ENCODE measurements at regions not wholly inside any gene's neighbourhood (a gene's known extent, or its start where the extent isn't known, plus 50 kb on each side); places are given as distances from the start of the nearest gene placed in this dataset.

GRCh38 chr3:124295362-124295761, 303.4 kb upstream of the ROPN1 start:
- TF ChIP-seq, protein P1, sequence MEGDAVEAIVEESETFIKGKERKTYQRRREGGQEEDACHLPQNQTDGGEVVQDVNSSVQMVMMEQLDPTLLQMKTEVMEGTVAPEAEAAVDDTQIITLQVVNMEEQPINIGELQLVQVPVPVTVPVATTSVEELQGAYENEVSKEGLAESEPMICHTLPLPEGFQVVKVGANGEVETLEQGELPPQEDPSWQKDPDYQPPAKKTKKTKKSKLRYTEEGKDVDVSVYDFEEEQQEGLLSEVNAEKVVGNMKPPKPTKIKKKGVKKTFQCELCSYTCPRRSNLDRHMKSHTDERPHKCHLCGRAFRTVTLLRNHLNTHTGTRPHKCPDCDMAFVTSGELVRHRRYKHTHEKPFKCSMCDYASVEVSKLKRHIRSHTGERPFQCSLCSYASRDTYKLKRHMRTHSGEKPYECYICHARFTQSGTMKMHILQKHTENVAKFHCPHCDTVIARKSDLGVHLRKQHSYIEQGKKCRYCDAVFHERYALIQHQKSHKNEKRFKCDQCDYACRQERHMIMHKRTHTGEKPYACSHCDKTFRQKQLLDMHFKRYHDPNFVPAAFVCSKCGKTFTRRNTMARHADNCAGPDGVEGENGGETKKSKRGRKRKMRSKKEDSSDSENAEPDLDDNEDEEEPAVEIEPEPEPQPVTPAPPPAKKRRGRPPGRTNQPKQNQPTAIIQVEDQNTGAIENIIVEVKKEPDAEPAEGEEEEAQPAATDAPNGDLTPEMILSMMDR (IDR thresholded peaks at IDR 0.05) = no peak
- Histone ChIP-seq H3K36me3 (no peaks in the 10 kb centered on the region), H3K4me3 (no peak overlapping the region), H3K27me3 (no peaks in the 10 kb centered on the region), H3K9me3 (no peaks in the 10 kb centered on the region), H3K27ac (no peak overlapping the region), H3K4me1 (peaks cover 0 to 26% of the 10 kb centered on the region in 2 donors)
- no peak for DNase-seq (ENCODE audit: low spot score)

- H3K9me3 ChIP-seq = no peaks in the 10 kb centered on the region
- no peak overlapping the region for H3K4me3 ChIP-seq
- H3K27ac ChIP-seq = no peak overlapping the region
- H3K4me1 ChIP-seq = peaks cover 0 to 26% of the 10 kb centered on the region in 2 donors
- no peak for DNase-seq (ENCODE audit: low spot score)
- TF ChIP-seq, protein P1 (IDR thresholded peaks at IDR 0.05) = no peak
- H3K27me3 ChIP-seq = no peaks in the 10 kb centered on the region
- H3K36me3 ChIP-seq = no peaks in the 10 kb centered on the region
Observed at GRCh38 chr3:124296406-124296805, 304.5 kb upstream of the ROPN1 start.

DNA sequence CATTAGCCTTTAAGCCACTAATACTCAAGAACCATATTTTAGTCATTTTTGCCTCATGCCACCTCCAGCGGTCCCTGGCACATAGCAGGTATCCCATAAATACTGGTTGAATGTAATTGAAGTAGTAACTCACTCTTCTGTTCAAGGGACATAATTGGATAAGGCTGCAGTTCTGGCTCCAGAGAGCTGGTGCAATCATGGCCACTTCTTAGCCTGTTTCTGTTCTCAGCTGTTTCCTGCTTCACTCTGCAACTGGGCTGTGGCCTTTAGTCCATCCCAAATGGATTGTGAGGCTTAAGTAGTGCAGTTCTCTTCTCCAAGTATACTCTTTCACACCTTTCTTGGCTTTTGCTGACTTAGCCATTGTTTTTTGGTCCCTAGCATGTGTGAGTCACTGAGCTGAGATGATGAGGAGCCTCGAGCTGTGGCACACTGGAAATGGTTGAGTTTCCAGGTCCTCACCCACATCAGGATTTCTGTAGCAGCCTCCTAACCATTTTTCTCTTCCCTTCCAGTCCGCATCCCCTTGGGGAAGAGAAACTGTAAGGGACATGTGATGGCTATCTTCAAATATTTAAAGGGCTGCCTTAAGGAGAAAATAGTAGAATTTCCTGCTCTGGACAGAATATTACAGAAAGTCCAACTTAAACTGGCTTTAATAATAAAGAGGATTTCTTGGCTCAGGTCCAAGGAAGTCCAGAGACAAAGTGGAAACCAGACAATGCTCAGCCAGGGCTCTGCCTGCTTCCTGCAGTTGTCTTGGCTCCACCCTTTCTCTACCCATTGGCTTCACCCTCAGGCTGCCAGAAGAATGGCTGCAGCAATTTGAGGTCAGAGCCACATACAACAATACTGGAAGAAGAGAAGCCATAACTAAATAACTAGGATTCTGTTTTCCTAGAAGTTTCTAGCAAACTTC, 305.4 kb upstream of the ROPN1 start:
- Histone ChIP-seq H3K4me1 (peaks cover 0 to 26% of the 10 kb centered on the region in 2 donors), H3K4me3 (no peak overlapping the region), H3K9me3 (no peaks in the 10 kb centered on the region), H3K27me3 (no peaks in the 10 kb centered on the region), H3K36me3 (no peaks in the 10 kb centered on the region), H3K27ac (peak overlapping the region in 1 of 2 donors; percentile 32)
- TF ChIP-seq, protein P1 (IDR thresholded peaks at IDR 0.05) = no peak
- no peak for DNase-seq (ENCODE audit: low spot score)

DNA sequence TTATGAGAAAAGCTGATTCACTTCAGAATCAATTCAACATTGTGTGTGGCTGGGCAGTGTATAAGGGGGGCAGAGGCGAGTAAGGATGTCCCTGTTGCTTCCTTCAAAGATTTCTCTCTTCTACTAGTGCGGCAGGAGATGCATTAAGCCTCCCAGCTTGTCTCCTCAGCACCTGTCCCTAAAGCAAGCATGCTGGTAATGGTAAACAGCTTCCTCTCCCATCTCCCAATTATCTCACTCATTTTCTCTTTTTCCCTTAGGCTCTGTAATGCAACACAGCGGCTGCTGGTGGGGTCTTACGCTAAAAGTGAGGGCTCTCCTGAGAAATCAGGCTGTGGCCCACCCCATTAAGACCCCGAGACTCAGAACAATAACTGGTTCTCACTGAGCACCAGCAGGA, 306.4 kb upstream of the ROPN1 start:
- H3K4me1 ChIP-seq = peaks cover 0 to 26% of the 10 kb centered on the region in 2 donors

DNA sequence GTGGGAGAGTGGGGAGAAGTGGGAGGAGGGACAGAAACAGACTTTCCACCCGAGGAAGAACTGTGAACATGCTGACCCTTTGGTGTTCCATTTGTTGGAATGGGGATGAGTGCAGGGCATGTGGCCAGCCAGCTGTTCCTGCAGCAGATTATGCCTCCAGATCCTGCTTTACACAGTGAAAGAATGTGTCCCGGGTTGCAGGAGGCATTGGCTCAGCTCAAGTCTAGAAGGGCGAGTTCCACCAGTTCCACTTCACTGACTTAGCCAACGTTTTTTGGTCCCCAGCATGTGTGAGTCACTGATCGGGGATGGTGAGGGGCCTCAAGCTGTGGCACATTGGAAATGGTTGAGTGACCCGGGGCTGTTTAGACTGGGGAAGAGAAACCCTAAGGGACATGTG, 307.0 kb upstream of the ROPN1 start:
- H3K4me1 ChIP-seq = peaks cover 0 to 26% of the 10 kb centered on the region in 2 donors
- no peaks in the 10 kb centered on the region for H3K9me3 ChIP-seq
- no peaks in the 10 kb centered on the region for H3K36me3 ChIP-seq
- no peak for DNase-seq (ENCODE audit: low spot score)
- H3K4me3 ChIP-seq = no peak overlapping the region
- TF ChIP-seq, protein P1 (IDR thresholded peaks at IDR 0.05) = no peak
- H3K27me3 ChIP-seq = no peaks in the 10 kb centered on the region
- H3K27ac ChIP-seq = no peak overlapping the region

More for the DNA sequence above, 306.4 kb upstream of the ROPN1 start:
- no peak for DNase-seq (ENCODE audit: low spot score)
- Histone ChIP-seq H3K27ac (no peak overlapping the region), H3K4me3 (no peak overlapping the region), H3K27me3 (no peaks in the 10 kb centered on the region), H3K36me3 (no peaks in the 10 kb centered on the region), H3K9me3 (no peaks in the 10 kb centered on the region)
- TF ChIP-seq, protein P1 (IDR thresholded peaks at IDR 0.05) = no peak

Data from right atrium auricular region (tissue), 2 donors.